ENCODE measurements at regions not wholly inside any gene's neighbourhood (a gene's known extent, or its start where the extent isn't known, plus 50 kb on each side); places are given as distances from the start of the nearest gene placed in this dataset.

- Mint-ChIP-seq H3K27me3 (no peaks in the 10 kb centered on the region), H3K36me3 (ENCODE audit: low read depth) (no peaks in the 10 kb centered on the region), H3K27ac (no peak overlapping the region), H3K4me1 (no peaks in the 10 kb centered on the region), H3K4me3 (no peak overlapping the region), H3K9me3 (peaks cover 3% of the 10 kb centered on the region)
- intact Hi-C loops (cut with micrococcal nuclease) = no loop called here
- no peak for DNase-seq
Observed at GRCh38 chr4:31617667-31618066, 897.5 kb downstream of the PCDH7 start.

GRCh38 chr4:31620476-31620875 is 900.3 kb downstream of the PCDH7 start:
- Mint-ChIP-seq H3K9me3 (no peaks in the 10 kb centered on the region), H3K4me1 (no peaks in the 10 kb centered on the region), H3K4me3 (no peak overlapping the region), H3K36me3 (ENCODE audit: low read depth) (no peaks in the 10 kb centered on the region), H3K27me3 (no peaks in the 10 kb centered on the region), H3K27ac (no peak overlapping the region)
- intact Hi-C loops (cut with micrococcal nuclease) = no loop called here
- DNase-seq = no peak

GRCh38 chr4:31645236-31645635 is 925.1 kb downstream of the PCDH7 start:
- Mint-ChIP-seq H3K4me3 (no peak overlapping the region), H3K4me1 (no peaks in the 10 kb centered on the region), H3K27ac (no peak overlapping the region), H3K36me3 (ENCODE audit: low read depth) (no peaks in the 10 kb centered on the region), H3K9me3 (no peaks in the 10 kb centered on the region), H3K27me3 (no peaks in the 10 kb centered on the region)
- no peak for DNase-seq
- intact Hi-C loops (cut with micrococcal nuclease) = no loop called here

- no peak for DNase-seq
- Mint-ChIP-seq H3K27me3 (no peaks in the 10 kb centered on the region), H3K4me3 (no peak overlapping the region), H3K9me3 (no peaks in the 10 kb centered on the region), H3K4me1 (no peaks in the 10 kb centered on the region), H3K27ac (no peak overlapping the region), H3K36me3 (ENCODE audit: low read depth) (no peaks in the 10 kb centered on the region)
- intact Hi-C loops (cut with micrococcal nuclease) = no loop called here
Observed at GRCh38 chr4:31647786-31648185, 927.6 kb downstream of the PCDH7 start.

GRCh38 chr4:31649878-31650277 is 929.7 kb downstream of the PCDH7 start:
- Mint-ChIP-seq H3K4me3 (no peak overlapping the region), H3K9me3 (no peaks in the 10 kb centered on the region), H3K4me1 (no peaks in the 10 kb centered on the region), H3K27me3 (no peaks in the 10 kb centered on the region), H3K27ac (no peak overlapping the region), H3K36me3 (ENCODE audit: low read depth) (no peaks in the 10 kb centered on the region)
- no peak for DNase-seq
- intact Hi-C loops (cut with micrococcal nuclease) = no loop called here

- Mint-ChIP-seq H3K4me3 (no peak overlapping the region), H3K27ac (no peak overlapping the region), H3K27me3 (no peaks in the 10 kb centered on the region), H3K9me3 (no peaks in the 10 kb centered on the region), H3K36me3 (ENCODE audit: low read depth) (no peaks in the 10 kb centered on the region), H3K4me1 (no peaks in the 10 kb centered on the region)
- no peak for DNase-seq
- intact Hi-C loops (cut with micrococcal nuclease) = no loop called here
Observed at GRCh38 chr4:31651541-31651940, 931.4 kb downstream of the PCDH7 start.

- H3K4me1 Mint-ChIP-seq = no peaks in the 10 kb centered on the region
- H3K27me3 Mint-ChIP-seq = no peaks in the 10 kb centered on the region
- peaks cover 2% of the 10 kb centered on the region for H3K9me3 Mint-ChIP-seq
- intact Hi-C loops (cut with micrococcal nuclease) = no loop called here
- H3K27ac Mint-ChIP-seq = no peak overlapping the region
- DNase-seq = no peak
- H3K36me3 Mint-ChIP-seq (ENCODE audit: low read depth) = no peaks in the 10 kb centered on the region
- H3K4me3 Mint-ChIP-seq = no peak overlapping the region
Observed at GRCh38 chr4:31655328-31655727, 935.2 kb downstream of the PCDH7 start.

GRCh38 chr4:31657859-31658570 is 937.8 kb downstream of the PCDH7 start:
- no peak overlapping the region for H3K27ac Mint-ChIP-seq
- no peaks in the 10 kb centered on the region for H3K4me1 Mint-ChIP-seq
- H3K9me3 Mint-ChIP-seq = peaks cover 2% of the 10 kb centered on the region
- no peak overlapping the region for H3K4me3 Mint-ChIP-seq
- H3K27me3 Mint-ChIP-seq = no peaks in the 10 kb centered on the region
- intact Hi-C loops (cut with micrococcal nuclease) = no loop called here
- no peak for DNase-seq
- no peaks in the 10 kb centered on the region for H3K36me3 Mint-ChIP-seq (ENCODE audit: low read depth)

GRCh38 chr4:31660916-31661315 is 940.7 kb downstream of the PCDH7 start:
- no peaks in the 10 kb centered on the region for H3K4me1 Mint-ChIP-seq
- intact Hi-C loops (cut with micrococcal nuclease) = no loop called here
- H3K9me3 Mint-ChIP-seq = peaks cover 2% of the 10 kb centered on the region
- H3K27ac Mint-ChIP-seq = no peak overlapping the region
- no peak overlapping the region for H3K4me3 Mint-ChIP-seq
- no peaks in the 10 kb centered on the region for H3K27me3 Mint-ChIP-seq
- no peak for DNase-seq
- H3K36me3 Mint-ChIP-seq (ENCODE audit: low read depth) = no peaks in the 10 kb centered on the region

- no peak for DNase-seq
- Mint-ChIP-seq H3K4me1 (no peaks in the 10 kb centered on the region), H3K9me3 (no peaks in the 10 kb centered on the region), H3K27ac (no peak overlapping the region), H3K4me3 (no peak overlapping the region), H3K27me3 (no peaks in the 10 kb centered on the region), H3K36me3 (ENCODE audit: low read depth) (no peaks in the 10 kb centered on the region)
- intact Hi-C loops (cut with micrococcal nuclease) = no loop called here
Observed at GRCh38 chr4:31662951-31663350, 942.8 kb downstream of the PCDH7 start.

- peaks cover 4% of the 10 kb centered on the region for H3K9me3 Mint-ChIP-seq
- H3K36me3 Mint-ChIP-seq (ENCODE audit: low read depth) = no peaks in the 10 kb centered on the region
- no peak overlapping the region for H3K27ac Mint-ChIP-seq
- H3K4me1 Mint-ChIP-seq = no peaks in the 10 kb centered on the region
- no peak for DNase-seq
- intact Hi-C loops (cut with micrococcal nuclease) = no loop called here
- no peaks in the 10 kb centered on the region for H3K27me3 Mint-ChIP-seq
- no peak overlapping the region for H3K4me3 Mint-ChIP-seq
Observed at GRCh38 chr4:31667686-31668085, 947.5 kb downstream of the PCDH7 start.

- Mint-ChIP-seq H3K36me3 (ENCODE audit: low read depth) (no peaks in the 10 kb centered on the region), H3K27me3 (no peaks in the 10 kb centered on the region)
Observed at GRCh38 chr4:31674313-31674947, 954.3 kb downstream of the PCDH7 start.

GRCh38 chr4:31678356-31678755 is 958.2 kb downstream of the PCDH7 start:
- DNase-seq = no peak
- Mint-ChIP-seq H3K9me3 (no peaks in the 10 kb centered on the region), H3K4me1 (no peaks in the 10 kb centered on the region), H3K4me3 (no peak overlapping the region), H3K27ac (no peak overlapping the region), H3K36me3 (ENCODE audit: low read depth) (no peaks in the 10 kb centered on the region), H3K27me3 (no peaks in the 10 kb centered on the region)
- intact Hi-C loops (cut with micrococcal nuclease) = no loop called here

More at GRCh38 chr4:31674313-31674947, 954.3 kb downstream of the PCDH7 start:
- Mint-ChIP-seq H3K27ac (no peak overlapping the region), H3K9me3 (peaks cover 4% of the 10 kb centered on the region), H3K4me3 (no peak overlapping the region), H3K4me1 (no peaks in the 10 kb centered on the region)
- DNase-seq = no peak
- intact Hi-C loops (cut with micrococcal nuclease) = no loop called here

- Mint-ChIP-seq H3K4me3 (no peak overlapping the region), H3K9me3 (no peaks in the 10 kb centered on the region), H3K27me3 (no peaks in the 10 kb centered on the region), H3K27ac (no peak overlapping the region), H3K4me1 (no peaks in the 10 kb centered on the region), H3K36me3 (ENCODE audit: low read depth) (no peaks in the 10 kb centered on the region)
- intact Hi-C loops (cut with micrococcal nuclease) = no loop called here
- no peak for DNase-seq
Observed at GRCh38 chr4:31682796-31683195, 962.6 kb downstream of the PCDH7 start.
